PC-3 (cell line): ENCODE measurements at regions not wholly inside any gene's neighbourhood (a gene's known extent, or its start where the extent isn't known, plus 50 kb on each side); places are given as distances from the start of the nearest gene placed in this dataset.

Experiments
- ATAC-seq: fragments of 200-7000 bp; cut with Tn5 transposase; 2 replicates; pipeline ENCODE4 v1.9.1; 2020; ENCODE audit warnings: mild to moderate bottlenecking, moderate library complexity
- BruUV-seq: library from RNA; stranded (reverse); fragments of 400-500 nt; replicated peaks from 2 replicates; lab custom pipeline; 2021; lab: Mats Ljungman, UMichigan
- CTCF ChIA-PET: fragments of 300-600 bp; sonication (Branson Sonifier 250); formaldehyde crosslinking; loops from one replicate; lab custom pipeline; 2022; ENCODE audit warnings: antibody characterized with exemption; lab: Charles Lee
- POLR2A ChIA-PET: fragments of 300-600 bp; sonication (Branson Sonifier 250); formaldehyde crosslinking; loops from one replicate; lab custom pipeline; 2022; ENCODE audit warnings: antibody characterized with exemption; ENCODE audit not compliant: unreplicated experiment; lab: Charles Lee
- DNase-seq: peaks from one replicate; pipeline ENCODE4 v3.0.0-alpha.2; 2015
- H2AFZ ChIP-seq: fragments of 300-600 bp; sonication (generic); 2 replicates; pipeline ENCODE4 v1.6.0; 2016; ENCODE audit warnings: antibody characterized with exemption, low read length
- H3F3A ChIP-seq: fragments of 300-600 bp; sonication (generic); one replicate; pipeline ENCODE4 v1.6.0; 2017; ENCODE audit warnings: antibody characterized with exemption, low read length, control low read depth, mild to moderate bottlenecking; ENCODE audit not compliant: unreplicated experiment
- H3K27ac ChIP-seq: fragments of 300-600 bp; sonication (generic); 2 replicates; pipeline ENCODE4 v1.5.1; 2016; ENCODE audit warnings: mild to moderate bottlenecking, low read length
- H3K27me3 ChIP-seq: fragments of 300-600 bp; sonication (generic); 2 replicates; pipeline ENCODE4 v1.6.1; 2016; ENCODE audit warnings: low read length, mixed read lengths
- H3K36me3 ChIP-seq: fragments of 300-600 bp; sonication (generic); 2 replicates; pipeline ENCODE4 v1.6.1; 2016; ENCODE audit warnings: low read depth, mixed run types, low read length, mixed read lengths
- H3K4me1 ChIP-seq: fragments of 300-600 bp; sonication (generic); 2 replicates; pipeline ENCODE4 v1.5.1; 2016; ENCODE audit warnings: low read length; ENCODE audit not compliant: insufficient read depth
- H3K4me2 ChIP-seq: fragments of 300-600 bp; sonication (generic); 2 replicates; pipeline ENCODE4 v1.6.0; 2016; ENCODE audit warnings: low read length
- H3K4me3 ChIP-seq: fragments of 300-600 bp; sonication (generic); 2 replicates; pipeline ENCODE4 v1.5.1; 2016; ENCODE audit warnings: mild to moderate bottlenecking, low read length, mixed read lengths
- H3K79me2 ChIP-seq: fragments of 300-600 bp; sonication (generic); 2 replicates; pipeline ENCODE4 v1.6.1; 2017; ENCODE audit warnings: low read length, mixed read lengths
- H3K9ac ChIP-seq: fragments of 300-600 bp; sonication (generic); 2 replicates; pipeline ENCODE4 v1.6.0; 2016; ENCODE audit warnings: mild to moderate bottlenecking, low read length
- H3K9me2 ChIP-seq: fragments of 300-600 bp; sonication (generic); replicated peaks from 2 replicates; pipeline ENCODE4 v1.6.1; 2016; ENCODE audit warnings: mixed run types, low read length, mixed read lengths
- H3K9me3 ChIP-seq: fragments of 300-600 bp; sonication (generic); 2 replicates; pipeline ENCODE4 v1.6.1; 2016; ENCODE audit warnings: low read length, mixed read lengths
- H4K20me1 ChIP-seq: fragments of 300-600 bp; sonication (generic); 2 replicates; pipeline ENCODE4 v1.6.1; 2016; ENCODE audit warnings: low read length, mixed read lengths
- EZH2 ChIP-seq: fragments of 300-600 bp; sonication (generic); IDR thresholded peaks from one replicate; pipeline ENCODE4 v1.6.1; 2017; ENCODE audit warnings: antibody characterized with exemption, mild to moderate bottlenecking, low read length; ENCODE audit not compliant: unreplicated experiment
- EZH2phosphoT487 ChIP-seq: fragments of 300-600 bp; sonication (generic); IDR thresholded peaks from 2 replicates; pipeline ENCODE4 v1.6.1; 2018; ENCODE audit warnings: mild to moderate bottlenecking, antibody characterized with exemption, low read length, borderline replicate concordance
- intact Hi-C: fragments of 100-400 bp; cut with micrococcal nuclease; formaldehyde crosslinking; loops from 2 replicates; pipeline ENCODE4 v1.9.0; 2023
- TF ChIP-seq, protein P1 (sequence below): fragments of 300-600 bp; sonication (generic); conservative IDR thresholded peaks from 2 replicates; pipeline ENCODE4 v1.5.1; 2017; ENCODE audit warnings: antibody characterized with exemption, low read depth, mild to moderate bottlenecking, low read length

- intact Hi-C loops: no loop called here
- Histone ChIP-seq H3K4me2 (no peak overlapping the region), H4K20me1 (no peaks in the 10 kb centered on the region), H2AFZ (no peak overlapping the region), H3F3A (no peaks in the 10 kb centered on the region), H3K36me3 (no peaks in the 10 kb centered on the region), H3K4me1 (no peaks in the 10 kb centered on the region), H3K27me3 (no peaks in the 10 kb centered on the region), H3K79me2 (no peaks in the 10 kb centered on the region), H3K27ac (no peak overlapping the region), H3K9me3 (no peaks in the 10 kb centered on the region), H3K9me2 (no peaks in the 10 kb centered on the region), H3K9ac (no peak overlapping the region), H3K4me3 (no peak overlapping the region)
- no peak for TF ChIP-seq EZH2
- TF ChIP-seq EZH2phosphoT487: no peak
- TF ChIP-seq, protein P1, sequence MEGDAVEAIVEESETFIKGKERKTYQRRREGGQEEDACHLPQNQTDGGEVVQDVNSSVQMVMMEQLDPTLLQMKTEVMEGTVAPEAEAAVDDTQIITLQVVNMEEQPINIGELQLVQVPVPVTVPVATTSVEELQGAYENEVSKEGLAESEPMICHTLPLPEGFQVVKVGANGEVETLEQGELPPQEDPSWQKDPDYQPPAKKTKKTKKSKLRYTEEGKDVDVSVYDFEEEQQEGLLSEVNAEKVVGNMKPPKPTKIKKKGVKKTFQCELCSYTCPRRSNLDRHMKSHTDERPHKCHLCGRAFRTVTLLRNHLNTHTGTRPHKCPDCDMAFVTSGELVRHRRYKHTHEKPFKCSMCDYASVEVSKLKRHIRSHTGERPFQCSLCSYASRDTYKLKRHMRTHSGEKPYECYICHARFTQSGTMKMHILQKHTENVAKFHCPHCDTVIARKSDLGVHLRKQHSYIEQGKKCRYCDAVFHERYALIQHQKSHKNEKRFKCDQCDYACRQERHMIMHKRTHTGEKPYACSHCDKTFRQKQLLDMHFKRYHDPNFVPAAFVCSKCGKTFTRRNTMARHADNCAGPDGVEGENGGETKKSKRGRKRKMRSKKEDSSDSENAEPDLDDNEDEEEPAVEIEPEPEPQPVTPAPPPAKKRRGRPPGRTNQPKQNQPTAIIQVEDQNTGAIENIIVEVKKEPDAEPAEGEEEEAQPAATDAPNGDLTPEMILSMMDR: no peak
- no TSS peak for BruUV-seq
- ATAC-seq (peak; percentile 56), DNase-seq (peak; percentile 17)
- ChIA-PET CTCF (no interaction called here), POLR2A (no interaction called here)
Measured at GRCh38 chr13:62781866-62782265, 1366.2 kb upstream of the PCDH20 start.

GRCh38 chr13:62779161-62779560 is 1363.5 kb upstream of the PCDH20 start:
- ChIA-PET POLR2A (no interaction called here), CTCF (no interaction called here)
- Histone ChIP-seq H3K36me3 (no peaks in the 10 kb centered on the region), H3K4me3 (no peak overlapping the region), H3K27ac (no peak overlapping the region), H3K9ac (no peak overlapping the region), H3K27me3 (no peaks in the 10 kb centered on the region), H3K9me3 (no peaks in the 10 kb centered on the region), H3F3A (no peaks in the 10 kb centered on the region), H3K79me2 (no peaks in the 10 kb centered on the region), H3K4me2 (no peak overlapping the region), H3K4me1 (no peaks in the 10 kb centered on the region), H2AFZ (no peak overlapping the region), H4K20me1 (no peaks in the 10 kb centered on the region), H3K9me2 (no peaks in the 10 kb centered on the region)
- DNase-seq (no peak), ATAC-seq (no peak)
- intact Hi-C loops: no loop called here
- BruUV-seq: no TSS peak
- no peak for TF ChIP-seq EZH2phosphoT487
- TF ChIP-seq, protein P1: no peak
- no peak for TF ChIP-seq EZH2

GRCh38 chr13:62767473-62767872 is 1351.8 kb upstream of the PCDH20 start:
- Histone ChIP-seq H3K9ac (no peak overlapping the region), H4K20me1 (no peaks in the 10 kb centered on the region), H3K4me1 (no peaks in the 10 kb centered on the region), H3K27ac (no peak overlapping the region), H3F3A (no peaks in the 10 kb centered on the region), H2AFZ (no peak overlapping the region), H3K79me2 (no peaks in the 10 kb centered on the region), H3K4me2 (no peak overlapping the region), H3K4me3 (no peak overlapping the region), H3K9me2 (no peaks in the 10 kb centered on the region), H3K9me3 (no peaks in the 10 kb centered on the region), H3K36me3 (no peaks in the 10 kb centered on the region), H3K27me3 (no peaks in the 10 kb centered on the region)
- ChIA-PET POLR2A (no interaction called here), CTCF (no interaction called here)
- DNase-seq (no peak), ATAC-seq (no peak)
- TF ChIP-seq, protein P1: no peak
- TF ChIP-seq EZH2phosphoT487 (no peak), EZH2 (no peak)
- intact Hi-C loops: no loop called here
- BruUV-seq: no TSS peak
